Right renal pelvis (tissue), 4 donors: ENCODE measurements at regions not wholly inside any gene's neighbourhood (a gene's known extent, or its start where the extent isn't known, plus 50 kb on each side); places are given as distances from the start of the nearest gene placed in this dataset.
"Not testable (repeated sequence)": the region's sequence is repeated elsewhere in the genome, so short reads cannot be mapped to it uniquely, and the experiment has no call there.

ENCODE experiments used
- DNase-seq, 4 donors: peaks; one replicate each; pipeline ENCODE4 v3.0.0-alpha.2; 2013; ENCODE audit warnings: low read depth in 4 of 4, low spot score in 3 of 4, missing footprints in 1 of 4

GRCh38 chr6:82506526-82506925 lies 142.9 kb downstream of the TPBG start:
- DNase-seq = no peak

GRCh38 chr6:82507112-82507511 lies 143.5 kb downstream of the TPBG start:
- DNase-seq = no peak

- no peak for DNase-seq
Measured at GRCh38 chr6:82511546-82511945, 147.9 kb downstream of the TPBG start.

DNA sequence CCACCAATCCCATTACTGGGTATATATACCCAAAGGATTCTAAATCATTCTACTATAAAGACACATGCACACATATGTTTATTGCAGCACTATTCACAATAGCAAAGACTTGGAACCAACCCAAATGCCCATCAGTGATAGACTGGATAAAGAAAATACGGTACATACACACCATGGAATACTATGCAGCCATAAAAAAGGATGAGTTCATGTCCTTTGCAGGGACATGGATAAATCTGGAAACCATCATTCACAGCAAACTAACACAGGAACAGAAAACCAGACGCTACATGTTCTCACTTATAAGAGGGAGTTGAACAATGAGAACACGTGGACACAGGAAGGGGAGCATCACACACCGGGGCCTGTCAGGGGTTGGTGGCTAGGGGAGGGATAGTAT lies 154.3 kb downstream of the TPBG start:
- not testable (repeated sequence) for DNase-seq

DNA sequence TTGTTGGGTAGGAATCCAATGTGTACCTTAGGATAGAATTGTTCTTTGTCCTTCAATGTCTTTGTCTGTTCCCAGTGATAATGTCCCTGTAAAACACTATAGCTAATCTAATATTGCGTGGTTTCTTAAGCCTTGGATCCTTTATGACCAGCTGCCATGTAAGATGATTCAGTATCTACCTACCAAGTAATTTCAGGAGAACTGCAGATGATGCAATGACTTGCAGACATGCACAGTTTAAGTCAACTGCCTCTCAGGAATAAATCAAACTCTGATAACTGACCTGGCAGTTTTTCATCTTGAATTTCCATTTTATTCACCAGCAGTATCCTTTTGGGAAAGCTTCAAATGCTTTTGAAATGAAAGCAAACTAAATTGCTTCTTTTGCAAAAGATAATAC lies 157.8 kb downstream of the TPBG start:
- no peak for DNase-seq

DNA sequence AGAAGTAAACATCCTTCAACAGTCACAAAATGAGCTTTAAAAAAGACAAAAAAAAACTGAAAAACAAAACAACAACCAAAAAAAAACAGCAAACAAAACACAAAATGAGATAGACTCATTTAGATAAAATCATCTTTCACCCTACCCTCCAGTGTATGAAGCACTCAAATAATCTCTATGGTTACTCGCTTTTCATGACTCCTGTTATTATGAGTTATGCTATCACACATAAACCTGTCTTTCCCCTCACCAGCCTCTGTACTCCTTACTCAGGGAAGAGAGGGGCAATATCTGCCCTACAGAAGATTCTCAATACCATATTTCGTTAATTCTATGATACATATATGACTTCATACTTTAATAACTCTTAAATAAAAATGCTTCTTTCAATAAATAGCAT lies 158.2 kb downstream of the TPBG start:
- DNase-seq = no peak

DNA sequence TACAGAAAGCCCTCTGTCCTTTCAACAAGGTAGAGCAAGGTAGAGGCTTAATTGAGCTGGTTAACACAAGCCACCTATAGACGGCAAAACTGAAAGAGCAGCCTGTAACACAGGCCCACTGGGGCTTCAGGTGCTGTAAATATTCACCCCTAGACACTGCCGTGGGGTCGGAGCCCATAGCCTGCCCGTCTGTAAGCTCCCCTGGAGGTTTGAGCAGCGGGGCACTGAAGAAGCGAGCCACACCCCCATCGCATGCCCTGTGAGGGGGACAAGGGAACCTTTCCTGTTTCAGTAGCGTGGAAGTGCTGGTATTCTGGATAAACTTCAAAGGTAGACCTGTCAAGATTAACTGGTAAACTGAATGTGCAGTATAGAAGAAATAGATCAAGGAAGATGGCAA lies 160.4 kb downstream of the TPBG start:
- DNase-seq = no peak

DNA sequence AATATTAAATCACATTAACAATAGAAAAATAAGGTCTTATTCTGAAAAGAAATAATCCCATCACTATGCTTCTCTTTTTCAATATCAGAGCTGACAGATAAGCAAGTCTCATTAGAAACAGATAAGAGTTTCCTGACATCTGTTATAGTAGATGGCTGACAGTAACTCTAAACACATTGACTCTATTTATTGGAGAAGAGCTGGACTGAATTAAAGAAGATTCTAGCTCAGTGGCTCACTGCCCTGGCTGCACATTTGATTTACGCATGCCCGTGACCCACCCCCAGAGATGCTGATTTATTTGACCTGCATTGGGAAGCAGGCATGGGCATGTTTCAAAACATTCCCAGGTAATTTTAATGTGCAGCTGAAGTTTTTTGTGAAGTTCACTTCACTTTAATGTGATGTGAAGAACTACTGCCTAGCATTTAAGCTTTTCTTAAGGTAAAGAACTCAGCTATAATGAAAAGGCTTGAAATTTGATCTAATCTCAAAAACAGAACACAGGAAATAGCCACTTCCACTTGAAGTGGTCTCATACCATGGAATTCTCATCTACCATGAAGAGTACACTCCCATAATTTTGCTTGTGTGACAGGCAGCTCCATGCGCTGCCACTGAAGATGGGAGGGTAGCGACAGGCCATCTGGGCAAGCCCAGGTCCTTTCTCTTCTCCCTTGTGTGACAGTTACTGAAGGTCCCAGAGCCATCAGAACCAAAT lies 162.3 kb downstream of the TPBG start:
- DNase-seq = no peak

- DNase-seq = not testable (repeated sequence)
Measured at GRCh38 chr6:82529960-82530460, 166.4 kb downstream of the TPBG start.

DNA sequence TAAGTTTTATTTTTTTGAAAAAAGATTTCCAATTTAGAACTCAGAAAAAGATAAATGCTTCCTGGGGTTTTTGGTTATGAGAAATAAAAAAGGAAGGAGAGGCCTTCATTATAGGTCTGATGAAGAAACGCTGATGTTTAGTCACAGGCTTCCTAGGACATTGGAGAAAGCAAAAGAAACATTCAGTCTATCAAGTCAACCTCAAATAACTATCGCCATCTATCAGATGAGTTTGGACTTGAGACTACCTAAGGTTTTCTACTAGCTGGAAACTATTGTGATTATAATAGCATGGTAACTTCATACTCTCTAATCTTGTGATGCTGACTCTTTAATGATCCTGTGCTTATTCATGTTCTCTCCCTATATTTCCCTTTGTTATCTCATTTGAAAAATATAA lies 171.3 kb downstream of the TPBG start:
- no peak for DNase-seq

DNA sequence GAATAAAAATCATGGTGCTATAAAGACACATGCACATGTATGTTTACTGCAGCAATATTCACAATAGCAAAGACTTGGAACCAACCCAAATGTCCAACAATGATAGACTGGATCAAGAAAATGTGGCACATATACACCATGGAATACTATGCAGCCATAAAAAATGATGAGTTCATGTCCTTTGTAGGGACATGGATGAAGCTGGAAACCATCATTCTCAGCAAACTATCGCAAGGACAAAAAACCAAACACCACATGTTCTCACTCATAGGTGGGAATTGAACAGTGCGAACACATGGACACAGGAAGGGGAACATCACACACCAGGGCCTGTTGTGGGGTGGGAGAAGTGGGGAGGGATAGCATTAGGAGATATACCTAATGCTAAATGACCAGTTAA lies 185.9 kb downstream of the TPBG start:
- not testable (repeated sequence) for DNase-seq

GRCh38 chr6:82551311-82551710 lies 187.7 kb downstream of the TPBG start:
- not testable (repeated sequence) for DNase-seq

DNA sequence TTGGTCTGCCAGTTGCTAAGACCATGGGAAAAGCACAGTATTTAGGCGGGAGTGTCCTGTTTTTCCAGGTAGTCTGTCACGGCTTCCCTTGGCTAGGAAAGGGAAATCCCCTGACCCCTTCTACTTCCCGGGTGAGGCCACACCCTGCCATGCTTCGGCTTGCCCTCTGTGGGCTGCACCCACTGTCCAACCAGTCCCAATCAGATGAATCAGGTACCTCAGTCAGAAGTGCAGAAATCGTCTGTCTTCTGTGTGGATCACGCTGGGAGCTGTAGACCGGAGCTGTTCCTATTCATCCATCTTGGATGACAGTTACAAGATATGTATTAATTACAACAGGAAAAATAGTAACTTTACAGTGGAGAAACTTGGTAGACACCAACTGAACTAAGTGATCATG lies 188.2 kb downstream of the TPBG start:
- no peak for DNase-seq

DNA sequence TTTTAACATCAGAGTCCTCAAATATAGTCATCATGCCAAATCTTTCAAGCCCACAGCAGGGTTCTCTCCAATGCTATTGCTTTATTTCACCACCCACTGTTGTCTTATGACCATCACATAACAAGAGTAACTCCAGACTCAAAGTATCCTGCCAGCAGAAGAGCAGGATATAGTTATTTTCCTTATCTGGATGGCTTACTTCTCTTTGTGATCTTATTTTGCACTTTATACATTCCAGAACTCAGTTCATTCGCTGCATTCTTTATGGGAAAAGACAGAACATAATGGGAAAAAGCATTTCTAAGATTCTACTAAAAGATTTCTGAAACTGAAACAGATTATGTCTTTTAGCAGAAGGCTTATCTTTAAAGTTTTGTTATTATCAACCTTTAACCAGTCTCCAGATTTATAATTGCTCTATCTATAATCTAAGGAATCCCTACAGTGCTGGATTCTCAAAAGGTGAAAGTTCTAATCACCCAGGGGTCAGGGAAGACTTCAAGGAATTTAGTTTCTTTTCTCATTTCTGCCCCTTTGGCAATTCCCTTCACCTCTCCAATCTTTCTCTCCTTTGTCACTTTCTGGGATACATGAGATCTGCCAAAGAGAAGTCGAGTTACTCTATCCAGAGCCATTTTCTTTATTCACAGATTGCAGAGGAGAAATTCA lies 190.4 kb downstream of the TPBG start:
- no peak for DNase-seq

- DNase-seq = no peak
Measured at GRCh38 chr6:82554666-82555065, 191.0 kb downstream of the TPBG start.

- DNase-seq = no peak
Measured at GRCh38 chr6:82555801-82556200, 192.2 kb downstream of the TPBG start.

DNA sequence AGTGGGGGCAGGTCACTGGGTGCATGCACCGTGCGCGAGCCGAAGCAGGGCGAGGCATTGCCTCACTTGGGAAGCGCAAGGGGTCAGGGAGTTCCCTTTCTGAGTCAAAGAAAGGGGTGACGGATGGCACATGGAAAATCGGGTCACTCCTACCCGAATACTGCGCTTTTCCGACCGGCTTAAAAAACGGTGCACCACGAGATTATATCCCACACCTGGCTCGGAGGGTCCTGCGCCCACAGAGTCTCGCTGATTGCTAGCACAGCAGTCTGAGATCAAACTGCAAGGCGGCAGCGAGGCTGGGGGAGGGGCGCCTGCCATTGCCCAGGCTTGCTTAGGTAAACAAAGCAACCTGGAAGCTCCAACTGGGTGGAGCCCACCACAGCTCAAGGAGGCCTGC lies 194.9 kb downstream of the TPBG start:
- DNase-seq = not testable (repeated sequence)

- no peak for DNase-seq
Measured at GRCh38 chr6:82567621-82568020, 204.0 kb downstream of the TPBG start.

DNA sequence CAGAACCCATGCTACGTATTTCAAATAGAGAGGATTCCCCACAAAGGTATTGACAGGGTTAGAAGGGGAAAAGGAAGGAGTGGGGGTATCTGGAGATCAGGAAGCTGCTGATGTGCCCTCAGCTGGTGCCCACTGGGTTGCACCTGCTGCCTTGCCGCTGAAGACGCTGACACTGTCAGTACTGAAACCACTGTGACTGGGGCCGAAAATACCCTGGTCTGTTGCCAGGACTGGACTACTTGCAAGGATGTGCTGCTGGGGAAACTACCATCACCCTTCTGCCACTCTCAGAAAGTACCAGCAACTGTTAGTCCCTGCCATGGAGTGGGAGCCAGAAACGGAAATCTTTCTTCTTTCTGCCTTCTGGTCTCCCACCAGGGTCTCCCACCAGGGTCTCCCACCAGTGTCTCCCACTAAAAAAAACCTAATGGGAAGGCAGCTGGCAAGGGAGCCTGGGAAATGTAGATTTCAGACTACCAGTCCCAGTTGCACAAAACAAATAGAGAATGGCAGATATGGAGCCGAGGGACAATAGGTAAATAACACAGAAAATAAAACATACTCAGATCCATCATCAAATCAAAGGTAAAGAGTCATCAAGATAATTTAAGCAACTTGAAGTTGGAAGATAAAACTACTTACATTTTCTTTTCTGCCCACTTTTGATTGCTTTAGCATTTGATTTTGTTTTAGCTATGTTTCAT lies 204.8 kb downstream of the TPBG start:
- no peak for DNase-seq

GRCh38 chr6:82569022-82569421 lies 205.4 kb downstream of the TPBG start:
- no peak for DNase-seq

GRCh38 chr6:82570083-82570482 lies 206.5 kb downstream of the TPBG start:
- no peak for DNase-seq

DNA sequence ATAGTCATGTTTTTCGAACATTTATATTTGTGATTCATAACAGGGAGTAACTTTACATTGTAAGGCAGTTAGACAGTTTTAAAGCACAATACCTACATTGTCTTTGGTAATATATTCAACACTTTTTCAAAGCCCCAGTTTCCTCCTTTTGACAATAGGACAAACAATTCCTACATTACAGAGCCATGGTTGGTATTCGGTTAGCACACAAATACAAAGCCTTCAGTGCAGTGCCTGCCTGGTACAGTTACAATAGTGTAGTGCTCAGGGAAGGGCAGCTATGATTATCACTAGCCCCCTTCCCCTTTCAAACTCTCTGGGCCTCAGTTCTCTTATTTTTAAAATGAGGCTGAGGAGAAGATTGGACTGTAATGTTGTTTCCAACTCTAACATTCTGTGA lies 207.8 kb downstream of the TPBG start:
- no peak for DNase-seq
